B cell (primary cell): ENCODE measurements at regions not wholly inside any gene's neighbourhood (a gene's known extent, or its start where the extent isn't known, plus 50 kb on each side); places are given as distances from the start of the nearest gene placed in this dataset.

ENCODE experiments used
- EZH2 ChIP-seq: IDR thresholded peaks from 2 replicates; pipeline ENCODE4 v1.6.1; 2012; ENCODE audit warnings: borderline replicate concordance, low read depth, mild to moderate bottlenecking, moderate library complexity, low read length; ENCODE audit not compliant: insufficient read depth, poor library complexity, severe bottlenecking
- TF ChIP-seq, protein P1 (sequence below): fragments of 200-600 bp; IDR thresholded peaks from one replicate; pipeline ENCODE4 v1.8.0; 2022; ENCODE audit warnings: antibody characterized with exemption, mild to moderate bottlenecking

DNA sequence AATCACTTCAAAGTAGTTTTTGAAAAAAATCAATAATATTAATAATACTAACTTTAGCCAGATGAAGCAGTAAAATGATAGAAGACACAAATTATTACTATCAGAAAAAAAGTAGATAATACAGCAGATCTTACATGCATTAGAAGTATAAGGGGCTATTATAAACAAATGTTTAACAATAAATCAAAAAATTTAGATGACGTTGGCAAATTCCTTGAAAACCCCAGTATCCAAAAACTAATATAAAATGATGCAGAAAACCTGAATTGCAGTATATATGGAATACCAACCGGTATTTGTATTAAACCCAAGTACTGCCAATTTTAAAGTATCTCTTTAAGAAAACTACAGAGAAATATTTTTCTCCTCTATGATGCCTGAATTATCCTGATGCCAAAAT lies 573.3 kb upstream of the CTNND2 start:
- TF ChIP-seq, protein P1, sequence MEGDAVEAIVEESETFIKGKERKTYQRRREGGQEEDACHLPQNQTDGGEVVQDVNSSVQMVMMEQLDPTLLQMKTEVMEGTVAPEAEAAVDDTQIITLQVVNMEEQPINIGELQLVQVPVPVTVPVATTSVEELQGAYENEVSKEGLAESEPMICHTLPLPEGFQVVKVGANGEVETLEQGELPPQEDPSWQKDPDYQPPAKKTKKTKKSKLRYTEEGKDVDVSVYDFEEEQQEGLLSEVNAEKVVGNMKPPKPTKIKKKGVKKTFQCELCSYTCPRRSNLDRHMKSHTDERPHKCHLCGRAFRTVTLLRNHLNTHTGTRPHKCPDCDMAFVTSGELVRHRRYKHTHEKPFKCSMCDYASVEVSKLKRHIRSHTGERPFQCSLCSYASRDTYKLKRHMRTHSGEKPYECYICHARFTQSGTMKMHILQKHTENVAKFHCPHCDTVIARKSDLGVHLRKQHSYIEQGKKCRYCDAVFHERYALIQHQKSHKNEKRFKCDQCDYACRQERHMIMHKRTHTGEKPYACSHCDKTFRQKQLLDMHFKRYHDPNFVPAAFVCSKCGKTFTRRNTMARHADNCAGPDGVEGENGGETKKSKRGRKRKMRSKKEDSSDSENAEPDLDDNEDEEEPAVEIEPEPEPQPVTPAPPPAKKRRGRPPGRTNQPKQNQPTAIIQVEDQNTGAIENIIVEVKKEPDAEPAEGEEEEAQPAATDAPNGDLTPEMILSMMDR = no peak
- TF ChIP-seq EZH2 = no peak
